Muscle layer of duodenum (tissue), 2 donors: ENCODE measurements at regions not wholly inside any gene's neighbourhood (a gene's known extent, or its start where the extent isn't known, plus 50 kb on each side); places are given as distances from the start of the nearest gene placed in this dataset.
"Not testable (repeated sequence)": the region's sequence is repeated elsewhere in the genome, so short reads cannot be mapped to it uniquely, and the experiment has no call there.

Experiments used
- H3K27ac ChIP-seq: one replicate; pipeline ENCODE4 v1.7.0; 2013; ENCODE audit warnings: mild to moderate bottlenecking, low read length
- H3K27me3 ChIP-seq: one replicate; pipeline ENCODE4 v1.7.0; 2013; ENCODE audit warnings: low read depth, mild to moderate bottlenecking, control low read depth, low read length
- H3K36me3 ChIP-seq, 2 donors: one replicate each; pipeline ENCODE4 v1.7.0; 2013; ENCODE audit warnings: low read length in 2 of 2, control low read depth in 1 of 2, mild to moderate bottlenecking in 1 of 2; ENCODE audit not compliant: insufficient read depth in 2 of 2, control insufficient read depth in 1 of 2
- H3K4me1 ChIP-seq, 2 donors: one replicate each; pipeline ENCODE4 v1.7.0; 2013; ENCODE audit warnings: low read length in 2 of 2, mild to moderate bottlenecking in 2 of 2, control low read depth in 1 of 2, moderate library complexity in 1 of 2; ENCODE audit not compliant: insufficient read depth in 2 of 2, control insufficient read depth in 1 of 2
- H3K4me3 ChIP-seq, 2 donors: one replicate each; pipeline ENCODE4 v1.7.0; 2013; ENCODE audit warnings: low read length in 2 of 2, low read depth in 1 of 2, mild to moderate bottlenecking in 1 of 2
- H3K9me3 ChIP-seq, 2 donors: one replicate each; pipeline ENCODE4 v1.7.0; 2013; ENCODE audit warnings: low read length in 2 of 2, control low read depth in 1 of 2, mild to moderate bottlenecking in 1 of 2; ENCODE audit not compliant: control insufficient read depth in 1 of 2
- donor health status: healthy.

DNA sequence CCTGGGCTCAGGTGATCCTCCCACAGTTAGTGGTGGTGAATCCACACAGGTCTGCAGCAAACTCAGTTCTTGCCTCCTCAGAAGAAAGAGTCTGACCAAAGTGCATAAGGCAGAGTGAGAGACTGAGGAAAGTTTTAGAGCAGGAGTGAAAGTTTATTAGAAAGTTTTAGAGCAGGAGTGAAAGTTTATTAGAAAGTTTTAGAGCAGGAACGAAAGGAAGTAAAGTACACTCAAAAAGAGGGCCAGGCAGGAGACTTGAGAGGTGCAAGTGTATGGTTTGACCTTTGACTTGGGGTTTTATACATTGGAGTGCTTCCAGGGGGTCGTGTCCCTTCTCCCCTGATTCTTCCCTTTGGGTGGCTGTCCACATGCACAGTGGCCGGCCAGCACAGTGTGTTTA, 84.2 kb downstream of the LSM3 start:
- Histone ChIP-seq H3K4me3 (no peak overlapping the region), H3K4me1 (peaks cover 0 to 3% of the 10 kb centered on the region in 2 donors), H3K27ac (no peak overlapping the region), H3K27me3 (no peaks in the 10 kb centered on the region), H3K36me3 (no peaks in the 10 kb centered on the region), H3K9me3 (no peaks in the 10 kb centered on the region)

DNA sequence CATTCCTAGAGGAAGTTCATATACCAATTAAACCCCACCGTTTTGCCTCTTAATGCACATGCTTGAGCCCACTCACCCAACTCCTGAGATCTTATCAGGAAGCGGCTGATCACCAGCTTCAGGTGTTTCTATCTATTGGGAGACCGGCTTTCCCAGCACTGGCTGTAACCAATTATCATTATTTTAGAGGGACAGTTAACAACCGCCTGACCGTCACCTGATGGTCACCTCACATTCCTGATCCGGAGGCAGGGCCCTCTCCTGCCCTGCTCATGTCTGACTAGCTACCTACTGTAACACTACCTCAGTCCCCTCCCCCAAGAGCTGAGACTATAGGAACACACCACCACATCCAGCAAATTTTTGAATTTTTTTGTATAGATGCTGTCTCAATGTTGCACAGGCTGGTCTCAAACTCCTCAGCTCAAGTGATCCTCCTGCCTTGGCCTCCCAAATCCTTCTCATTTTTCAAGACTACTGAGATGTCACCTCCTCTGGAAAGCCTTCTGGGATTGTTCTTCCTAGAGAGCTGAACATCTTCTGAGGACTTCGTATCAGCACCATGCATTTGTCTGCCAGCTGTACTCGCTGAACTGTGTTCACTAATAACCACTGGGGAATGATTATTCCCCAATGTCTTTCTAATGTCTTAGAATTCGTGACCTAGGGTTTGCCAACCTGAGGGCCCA, 84.8 kb downstream of the LSM3 start:
- H3K36me3 ChIP-seq: no peaks in the 10 kb centered on the region
- no peaks in the 10 kb centered on the region for H3K27me3 ChIP-seq
- peaks cover 0 to 3% of the 10 kb centered on the region in 2 donors for H3K4me1 ChIP-seq
- no peak overlapping the region for H3K27ac ChIP-seq
- H3K9me3 ChIP-seq: no peaks in the 10 kb centered on the region
- H3K4me3 ChIP-seq: no peak overlapping the region

DNA sequence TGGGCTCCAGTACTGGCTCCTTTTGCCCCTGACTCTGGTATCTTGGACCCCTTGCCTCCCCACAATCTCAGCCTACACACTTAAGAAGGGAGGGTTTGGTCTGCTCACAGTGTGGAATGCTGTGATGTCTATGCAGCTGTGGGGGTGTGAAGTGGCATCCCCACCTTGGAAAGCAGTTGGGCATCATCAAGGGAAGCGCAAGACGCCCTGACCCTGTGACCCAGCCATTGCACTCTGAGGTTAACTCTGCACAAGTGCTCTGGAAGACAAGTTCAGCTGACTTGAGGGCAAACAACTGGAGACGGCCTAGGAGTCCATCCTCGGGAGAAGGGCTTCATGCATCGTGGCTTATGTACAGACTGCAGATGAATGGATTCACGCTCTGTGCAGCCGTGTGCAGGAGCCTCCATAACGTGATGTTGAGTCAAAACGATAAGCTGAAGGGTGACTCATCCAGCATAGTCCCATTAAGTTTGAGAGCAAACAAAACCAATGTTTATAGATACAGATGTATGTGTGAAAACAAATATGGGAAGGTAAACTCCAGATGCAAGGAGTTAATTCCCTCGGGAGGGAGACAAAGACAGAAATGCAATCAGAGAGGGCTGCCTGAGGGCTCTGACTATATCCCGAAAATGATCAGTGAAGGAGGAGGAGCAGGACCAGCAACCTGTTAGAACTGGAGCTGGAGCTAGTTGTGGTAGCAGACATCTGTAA, 86.8 kb downstream of the LSM3 start:
- H3K36me3 ChIP-seq: no peaks in the 10 kb centered on the region
- H3K27ac ChIP-seq: no peak overlapping the region
- no peaks in the 10 kb centered on the region for H3K27me3 ChIP-seq
- H3K4me1 ChIP-seq: peaks cover 0 to 3% of the 10 kb centered on the region in 2 donors
- H3K9me3 ChIP-seq: no peaks in the 10 kb centered on the region
- H3K4me3 ChIP-seq: no peak overlapping the region

DNA sequence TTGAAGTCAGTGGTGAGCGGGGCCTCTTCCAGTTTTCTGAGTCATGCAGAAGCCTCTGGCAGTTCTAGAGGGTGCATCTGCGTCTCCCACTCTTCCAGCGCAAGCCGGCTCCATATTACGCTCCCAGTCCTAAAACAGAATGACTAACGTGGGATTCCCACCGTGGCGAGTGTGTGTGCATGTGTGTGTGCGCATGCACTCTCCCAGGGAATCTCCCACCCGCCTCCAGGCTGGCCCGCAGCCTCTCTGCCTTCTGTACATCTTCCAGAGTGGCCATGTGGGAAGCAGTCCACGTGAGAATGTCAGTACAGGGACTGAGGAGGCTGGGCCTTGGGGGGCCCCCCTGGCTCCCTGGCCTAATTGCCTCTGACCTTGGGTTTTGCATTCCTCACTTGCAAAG, 87.7 kb downstream of the LSM3 start:
- H3K9me3 ChIP-seq: no peaks in the 10 kb centered on the region
- no peaks in the 10 kb centered on the region for H3K36me3 ChIP-seq
- peaks cover 0 to 1% of the 10 kb centered on the region in 2 donors for H3K4me1 ChIP-seq
- no peak overlapping the region for H3K4me3 ChIP-seq
- H3K27me3 ChIP-seq: no peaks in the 10 kb centered on the region
- H3K27ac ChIP-seq: no peak overlapping the region

DNA sequence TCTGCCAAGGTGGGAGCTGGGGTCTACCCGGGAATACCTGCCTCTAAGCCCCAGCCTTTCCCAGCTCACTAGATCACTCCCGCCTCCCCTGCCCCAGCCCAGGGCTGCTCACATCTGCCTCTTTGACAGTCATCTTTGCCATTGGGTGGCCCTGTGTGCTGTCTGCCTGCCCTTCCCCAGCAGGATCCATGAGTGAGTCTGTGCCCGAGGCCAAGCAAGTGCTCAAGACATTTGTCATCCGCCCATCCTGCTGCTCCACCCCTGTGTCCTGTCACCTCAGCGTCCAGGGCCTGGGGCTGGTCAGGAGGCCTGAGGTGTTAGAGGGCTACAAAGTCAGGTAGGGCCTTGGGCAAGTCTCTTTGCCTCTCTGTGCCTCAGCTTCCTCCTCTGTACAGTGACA, 89.4 kb downstream of the LSM3 start:
- no peak overlapping the region for H3K27ac ChIP-seq
- no peak overlapping the region for H3K4me3 ChIP-seq
- H3K27me3 ChIP-seq: no peaks in the 10 kb centered on the region
- no peaks in the 10 kb centered on the region for H3K4me1 ChIP-seq
- no peaks in the 10 kb centered on the region for H3K36me3 ChIP-seq
- H3K9me3 ChIP-seq: no peaks in the 10 kb centered on the region

DNA sequence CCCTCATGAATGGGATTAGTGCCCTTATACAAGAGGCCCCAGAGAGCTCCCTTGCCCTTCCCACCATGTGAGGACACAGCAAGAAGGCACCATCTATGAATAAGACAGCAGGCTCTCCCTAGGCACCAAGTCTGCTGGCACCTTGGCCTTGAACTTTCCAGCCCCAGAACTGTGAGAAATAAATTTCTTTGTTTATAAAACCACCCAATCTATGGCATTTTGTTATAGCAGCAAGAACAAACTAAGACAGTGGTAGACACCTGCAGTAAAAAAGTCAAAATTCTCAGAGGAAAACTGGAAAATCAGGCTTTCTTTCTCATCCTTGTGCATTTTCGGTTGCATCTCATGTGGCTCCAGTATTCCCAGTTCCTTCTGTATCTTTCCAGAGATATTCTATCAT, 90.3 kb downstream of the LSM3 start:
- Histone ChIP-seq H3K36me3 (no peaks in the 10 kb centered on the region), H3K27me3 (no peaks in the 10 kb centered on the region), H3K27ac (no peak overlapping the region), H3K9me3 (no peaks in the 10 kb centered on the region), H3K4me1 (no peaks in the 10 kb centered on the region), H3K4me3 (no peak overlapping the region)

DNA sequence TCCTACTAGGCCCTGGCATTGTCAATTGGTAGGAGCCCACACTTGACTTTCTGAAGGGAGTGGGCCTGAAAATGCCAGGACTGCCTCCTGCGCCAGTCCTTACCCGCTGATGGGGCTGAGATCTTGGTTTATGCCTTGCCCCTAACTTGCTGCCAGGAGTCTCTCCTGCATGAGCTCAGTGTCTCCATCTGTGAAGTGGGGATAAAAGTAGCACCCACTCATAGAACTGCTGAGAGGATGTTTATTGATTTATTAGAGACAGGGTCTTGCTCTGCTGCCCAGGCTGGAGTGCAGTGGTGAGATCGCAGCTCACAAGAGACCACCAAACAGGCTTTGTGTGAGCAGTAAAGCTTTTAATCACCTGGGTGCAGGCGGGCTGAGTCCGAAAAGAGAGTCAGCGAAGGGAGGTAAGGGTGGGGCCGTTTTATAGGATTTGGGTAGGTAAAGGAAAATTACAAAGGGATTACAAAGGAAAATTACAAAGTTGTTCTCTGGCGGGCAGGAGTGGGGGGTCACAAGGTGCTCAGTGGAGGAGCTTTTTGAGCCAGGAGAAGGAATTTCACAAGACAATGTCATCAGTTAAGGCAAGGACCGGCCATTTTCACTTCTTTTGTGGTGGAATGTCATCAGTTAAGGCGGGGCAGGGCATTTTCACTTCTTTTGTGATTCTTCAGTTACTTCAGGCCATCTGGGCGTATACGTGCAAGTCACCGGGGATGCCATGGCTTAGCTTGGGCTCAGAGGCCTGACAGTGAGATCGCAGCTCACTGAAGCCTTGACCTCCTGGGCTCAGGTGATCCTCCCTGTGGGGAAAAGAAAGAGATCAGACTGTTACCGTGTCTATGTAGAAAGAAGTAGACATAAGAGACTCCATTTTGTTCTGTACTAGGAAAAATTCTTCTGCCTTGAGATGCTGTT, 93.7 kb downstream of the LSM3 start:
- not testable (repeated sequence) for H3K27ac ChIP-seq, H3K36me3 ChIP-seq, H3K27me3 ChIP-seq

DNA sequence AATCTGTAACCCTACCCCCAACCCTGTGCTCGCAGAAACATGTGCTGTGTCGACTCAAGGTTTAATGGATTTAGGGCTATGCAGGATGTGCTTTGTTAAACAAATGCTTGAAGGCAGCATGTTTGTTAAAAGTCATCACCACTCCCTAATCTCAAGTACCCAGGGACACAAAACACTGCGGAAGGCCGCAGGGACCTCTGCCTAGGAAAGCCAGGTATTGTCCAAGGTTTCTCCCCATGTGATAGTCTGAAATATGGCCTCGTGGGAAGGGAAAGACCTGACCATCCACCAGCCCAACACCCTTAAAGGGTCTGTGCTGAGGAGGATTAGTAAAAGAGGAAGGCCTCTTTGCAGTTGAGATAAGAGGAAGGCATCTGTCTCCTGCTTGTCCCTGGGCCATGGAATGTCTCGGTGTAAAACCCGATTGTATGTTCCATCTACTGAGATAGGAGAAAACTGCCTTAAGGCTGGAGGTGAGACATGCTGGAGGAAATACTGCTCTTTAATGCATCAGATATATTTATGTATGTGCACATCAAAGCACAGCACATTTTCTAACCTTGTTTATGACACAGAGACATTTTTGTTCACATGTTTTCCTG, 94.4 kb downstream of the LSM3 start:
- not testable (repeated sequence) for H3K4me1 ChIP-seq, H3K4me3 ChIP-seq, H3K9me3 ChIP-seq, H3K27ac ChIP-seq, H3K36me3 ChIP-seq, H3K27me3 ChIP-seq

More for the DNA sequence above, 93.7 kb downstream of the LSM3 start:
- not testable (repeated sequence) for H3K4me3 ChIP-seq, H3K9me3 ChIP-seq, H3K4me1 ChIP-seq

DNA sequence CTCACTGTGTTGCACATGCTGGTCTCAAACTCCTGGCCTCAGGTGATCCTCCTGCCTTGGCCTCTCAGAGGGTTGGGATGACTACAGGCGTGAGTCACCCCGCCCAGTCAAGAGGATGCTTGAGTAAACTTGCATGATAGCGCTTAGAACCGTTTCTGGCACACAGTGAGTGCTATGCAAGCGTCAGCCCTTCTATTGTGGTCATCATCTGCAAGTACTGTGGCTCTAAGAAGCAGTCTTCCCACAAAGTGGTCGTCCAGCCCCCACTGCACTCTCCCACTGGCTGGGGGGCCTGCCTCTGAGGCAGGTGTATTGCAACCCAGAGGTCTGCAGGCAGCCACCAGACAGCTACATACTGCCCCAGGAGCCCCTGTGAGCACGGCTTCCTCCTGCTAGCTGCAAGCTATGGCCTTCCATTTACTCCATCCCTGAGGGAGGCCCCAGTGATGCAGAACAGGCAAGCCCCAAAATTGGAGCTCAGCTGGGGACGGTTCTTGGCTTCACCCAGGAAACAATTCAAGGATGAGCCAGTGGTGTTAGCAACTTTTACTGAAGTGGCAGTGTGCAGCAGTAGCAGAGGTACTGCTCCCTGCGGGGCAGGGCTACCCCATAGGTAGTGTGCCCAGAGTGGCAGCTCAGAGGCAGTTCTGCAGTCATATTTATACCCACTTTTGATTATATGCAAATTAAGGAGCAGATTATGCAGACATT, 95.4 kb downstream of the LSM3 start:
- no peak overlapping the region for H3K27ac ChIP-seq

DNA sequence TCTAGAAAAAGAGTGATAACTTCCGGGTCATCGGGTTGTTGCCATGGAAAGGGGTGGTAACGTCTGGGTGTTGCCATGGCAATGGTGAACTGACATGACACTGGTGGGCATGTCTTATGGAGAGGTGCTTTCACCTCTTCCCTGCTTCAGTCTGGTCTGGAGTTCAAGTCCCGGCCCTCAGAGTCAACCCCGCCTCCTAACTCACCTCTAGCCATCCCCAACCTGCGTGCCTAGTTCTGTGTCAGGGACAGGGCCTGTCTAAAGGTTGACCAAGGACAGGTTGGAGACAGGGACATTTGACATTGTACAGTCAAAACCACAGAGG, 96.0 kb downstream of the LSM3 start:
- no peaks in the 10 kb centered on the region for H3K4me1 ChIP-seq
- no peaks in the 10 kb centered on the region for H3K9me3 ChIP-seq
- H3K4me3 ChIP-seq: no peak overlapping the region
- no peaks in the 10 kb centered on the region for H3K36me3 ChIP-seq
- no peak overlapping the region for H3K27ac ChIP-seq
- H3K27me3 ChIP-seq: no peaks in the 10 kb centered on the region

More for the DNA sequence above, 95.4 kb downstream of the LSM3 start:
- no peaks in the 10 kb centered on the region for H3K27me3 ChIP-seq
- H3K9me3 ChIP-seq: no peaks in the 10 kb centered on the region
- H3K4me3 ChIP-seq: no peak overlapping the region
- H3K36me3 ChIP-seq: no peaks in the 10 kb centered on the region
- H3K4me1 ChIP-seq: no peaks in the 10 kb centered on the region
